Endometrium (tissue), 2 donors: ENCODE measurements at regions not wholly inside any gene's neighbourhood (a gene's known extent, or its start where the extent isn't known, plus 50 kb on each side); places are given as distances from the start of the nearest gene placed in this dataset.

Source experiments
- FAIRE-seq: peaks from 2 replicates; lab custom pipeline; 2012; peaks lifted over from hg19 to GRCh38; lab: Jason Lieb, UNC
- donor health status: control.
- donor health status: control.

- FAIRE-seq: no peak
These were observed 54.7 kb downstream of the MYEOV start for GRCh38 chr11:69348414-69349235.

GRCh38 chr11:69350040-69350439 is 56.1 kb downstream of the MYEOV start:
- FAIRE-seq: no peak

GRCh38 chr11:69350596-69350995 is 56.6 kb downstream of the MYEOV start:
- peak; percentile 77 for FAIRE-seq

GRCh38 chr11:69351460-69351859 is 57.5 kb downstream of the MYEOV start:
- no peak for FAIRE-seq

GRCh38 chr11:69352166-69352565 is 58.2 kb downstream of the MYEOV start:
- no peak for FAIRE-seq

- no peak for FAIRE-seq
These were observed 58.9 kb downstream of the MYEOV start for GRCh38 chr11:69352715-69353319.

- no peak for FAIRE-seq
These were observed 60.0 kb downstream of the MYEOV start for GRCh38 chr11:69353696-69354544.

- FAIRE-seq: no peak
These were observed 60.6 kb downstream of the MYEOV start for GRCh38 chr11:69354545-69354897.

- no peak for FAIRE-seq
These were observed 61.5 kb downstream of the MYEOV start for GRCh38 chr11:69355346-69355940.

GRCh38 chr11:69355959-69356702 is 62.2 kb downstream of the MYEOV start:
- no peak for FAIRE-seq

GRCh38 chr11:69356703-69357457 is 62.9 kb downstream of the MYEOV start:
- FAIRE-seq: no peak

- no peak for FAIRE-seq
These were observed 63.8 kb downstream of the MYEOV start for GRCh38 chr11:69357458-69358397.

- no peak for FAIRE-seq
These were observed 64.6 kb downstream of the MYEOV start for GRCh38 chr11:69358398-69359020.

GRCh38 chr11:69359735-69360480 is 66.0 kb downstream of the MYEOV start:
- no peak for FAIRE-seq

- FAIRE-seq: no peak
These were observed 66.7 kb downstream of the MYEOV start for GRCh38 chr11:69360606-69361005.

- no peak for FAIRE-seq
These were observed 67.1 kb downstream of the MYEOV start for GRCh38 chr11:69361048-69361447.

- no peak for FAIRE-seq
These were observed 67.5 kb downstream of the MYEOV start for GRCh38 chr11:69361466-69361865.

GRCh38 chr11:69362315-69362714 is 68.4 kb downstream of the MYEOV start:
- FAIRE-seq: no peak

GRCh38 chr11:69364921-69365320 is 71.0 kb downstream of the MYEOV start:
- no peak for FAIRE-seq
